ENCODE measurements at regions not wholly inside any gene's neighbourhood (a gene's known extent, or its start where the extent isn't known, plus 50 kb on each side); places are given as distances from the start of the nearest gene placed in this dataset.
"Not testable (repeated sequence)": the region's sequence is repeated elsewhere in the genome, so short reads cannot be mapped to it uniquely, and the experiment has no call there.

DNA sequence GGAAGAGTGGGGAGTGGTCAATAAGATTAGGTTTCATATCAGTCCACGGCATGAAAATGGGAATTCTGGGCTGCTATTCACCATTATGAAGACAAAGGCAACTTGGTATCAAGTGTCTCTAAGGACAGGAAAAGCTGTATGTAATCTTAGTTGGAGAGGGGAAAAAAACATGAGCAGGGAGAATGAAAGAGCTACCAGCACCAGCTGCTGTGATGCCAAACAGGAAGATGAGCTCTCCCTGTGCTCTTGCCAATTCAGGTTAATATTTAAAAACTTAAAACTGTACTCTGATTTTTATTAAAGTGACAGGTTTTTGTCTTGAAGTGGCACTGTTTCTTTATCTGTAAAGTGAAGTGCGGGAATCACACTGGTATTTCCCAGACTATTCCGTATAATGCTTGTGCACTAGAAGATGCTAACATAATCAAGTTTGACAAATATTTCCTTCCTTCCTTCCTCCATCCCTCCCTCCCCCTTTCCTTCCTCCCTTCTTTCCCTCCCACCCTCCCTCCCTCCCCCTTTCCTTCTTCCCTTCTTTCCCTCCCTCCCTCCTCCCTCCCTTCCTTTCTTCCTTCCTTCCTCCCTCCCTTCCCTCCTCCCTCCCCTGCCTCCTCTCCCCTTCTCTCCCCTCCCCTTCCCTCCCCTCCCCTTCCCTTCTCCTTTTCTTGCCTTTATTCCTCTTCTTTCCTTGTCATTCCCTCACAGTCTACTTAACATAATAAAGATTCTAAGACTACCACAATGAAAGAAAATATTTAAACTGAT lies 1383.0 kb upstream of the C9orf72 start:
- peak; percentile 75 for DNase-seq

DNA sequence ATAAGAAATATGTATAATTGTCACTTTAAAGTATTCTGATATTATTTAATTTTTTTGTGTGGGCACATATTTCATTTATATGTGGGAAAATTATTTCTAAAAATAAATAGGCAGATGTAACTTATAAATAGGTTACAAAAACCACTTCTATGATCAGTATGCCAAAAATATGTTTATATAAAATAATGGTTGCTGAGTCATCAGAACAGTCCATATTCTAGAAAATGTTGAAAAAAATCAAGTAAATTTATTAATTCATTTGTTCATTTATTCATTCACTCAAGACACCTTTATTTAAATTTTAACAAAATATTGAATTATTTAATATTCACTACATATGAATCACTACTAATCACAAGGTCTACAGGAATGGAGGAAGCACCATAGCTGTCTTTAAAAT lies 1387.3 kb upstream of the C9orf72 start:
- DNase-seq = no peak

GRCh38 chr9:28961623-28962022 lies 1388.3 kb upstream of the C9orf72 start:
- DNase-seq = no peak

DNA sequence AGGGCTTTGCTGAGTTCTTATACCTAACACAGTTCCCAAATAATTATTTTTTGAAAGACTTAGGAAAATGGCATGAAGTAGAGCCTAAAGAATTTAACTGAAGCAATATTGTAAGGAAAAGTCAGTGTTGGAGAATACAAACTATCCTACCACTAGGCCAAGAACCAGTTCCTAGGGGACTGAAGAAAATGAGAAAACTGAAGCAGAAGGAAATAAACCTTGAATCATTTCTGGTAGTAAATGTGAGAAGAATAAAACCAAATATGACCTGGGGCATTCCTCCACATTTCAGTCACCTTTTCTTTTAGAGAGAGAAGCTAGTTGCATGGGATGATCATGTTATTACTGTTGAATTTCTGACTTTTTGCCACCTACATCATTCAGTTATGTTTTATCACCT lies 1393.9 kb upstream of the C9orf72 start:
- no peak for DNase-seq

DNA sequence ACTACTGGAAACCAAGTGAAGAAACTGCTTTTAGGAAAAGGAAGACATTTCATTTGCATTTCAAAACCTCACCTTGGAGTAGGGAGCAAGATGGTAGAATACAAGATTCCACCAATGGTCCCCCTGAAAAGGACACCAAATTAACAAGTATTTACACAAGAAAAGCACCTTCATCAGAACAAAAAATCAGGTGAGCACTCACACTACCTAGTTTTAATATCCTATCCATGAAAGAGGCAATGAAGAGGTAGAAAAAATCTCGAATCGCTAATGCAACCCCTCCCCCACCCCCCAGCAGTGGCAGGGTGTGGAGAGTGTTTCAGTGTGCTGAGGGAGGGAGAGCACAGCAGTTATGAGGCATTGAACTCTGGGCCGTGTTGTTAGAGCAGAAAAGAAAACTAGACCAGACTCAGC lies 1397.0 kb upstream of the C9orf72 start:
- DNase-seq = no peak

- no peak for DNase-seq
These were observed 1398.6 kb upstream of the C9orf72 start for GRCh38 chr9:28971881-28972280.

DNA sequence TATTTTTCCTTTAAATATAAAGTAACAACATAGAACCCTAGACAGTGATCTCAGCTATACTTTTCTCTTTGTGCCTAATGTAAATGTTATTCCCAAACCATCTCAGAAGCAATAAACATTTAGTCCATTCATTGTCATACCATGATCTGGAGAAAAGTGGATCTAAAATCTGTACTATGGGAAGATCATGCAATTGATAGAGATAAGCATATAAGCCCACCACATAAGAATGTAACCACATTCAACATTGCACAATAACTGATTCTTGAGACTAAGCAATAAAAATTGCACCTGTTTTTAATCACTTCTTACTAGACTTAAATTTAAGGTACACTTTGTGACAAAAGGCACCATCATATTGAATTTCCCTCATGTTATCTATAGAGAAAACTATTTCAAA lies 1403.0 kb upstream of the C9orf72 start:
- DNase-seq = no peak

GRCh38 chr9:28976684-28977083 lies 1403.4 kb upstream of the C9orf72 start:
- DNase-seq = no peak

GRCh38 chr9:28981129-28981528 lies 1407.8 kb upstream of the C9orf72 start:
- no peak for DNase-seq

DNA sequence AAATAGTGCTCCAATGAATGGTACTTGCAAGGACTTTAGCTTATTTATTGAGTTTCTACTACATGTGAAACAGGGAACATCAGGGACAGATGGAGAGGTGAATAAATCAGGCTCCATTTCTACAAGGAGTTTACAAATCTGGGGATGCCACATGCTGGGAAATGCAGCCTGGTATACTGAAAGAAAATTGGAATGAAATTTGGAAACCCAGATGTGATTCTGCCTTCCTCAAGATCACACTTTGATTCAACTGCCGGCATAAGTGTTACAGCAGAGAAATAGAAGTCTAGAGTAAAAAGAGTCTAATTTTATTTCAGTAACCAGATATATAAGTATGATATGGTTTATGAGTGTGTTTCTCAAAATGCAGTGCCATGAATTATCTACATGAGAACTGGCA lies 1408.4 kb upstream of the C9orf72 start:
- no peak for DNase-seq

GRCh38 chr9:28984016-28984415 lies 1410.7 kb upstream of the C9orf72 start:
- no peak for DNase-seq

DNA sequence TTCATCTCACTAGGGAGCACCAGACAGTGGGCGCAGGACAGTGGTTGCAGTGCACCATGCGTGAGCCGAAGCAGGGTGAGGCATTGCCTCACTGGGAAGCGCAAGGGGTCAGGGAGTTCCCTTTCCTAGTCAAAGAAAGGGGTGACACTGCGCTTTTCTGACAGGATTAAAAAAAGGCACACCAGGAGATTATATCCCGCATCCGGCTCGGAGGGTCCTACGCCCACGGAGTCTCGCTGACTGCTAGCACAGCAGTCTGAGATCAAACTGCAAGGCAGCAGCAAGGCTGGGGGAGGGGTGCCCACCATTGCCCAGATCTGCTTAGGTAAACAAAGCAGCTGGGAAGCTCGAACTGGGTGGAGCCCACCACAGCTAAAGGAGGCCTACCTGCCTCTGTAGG lies 1416.7 kb upstream of the C9orf72 start:
- DNase-seq = not testable (repeated sequence)

DNA sequence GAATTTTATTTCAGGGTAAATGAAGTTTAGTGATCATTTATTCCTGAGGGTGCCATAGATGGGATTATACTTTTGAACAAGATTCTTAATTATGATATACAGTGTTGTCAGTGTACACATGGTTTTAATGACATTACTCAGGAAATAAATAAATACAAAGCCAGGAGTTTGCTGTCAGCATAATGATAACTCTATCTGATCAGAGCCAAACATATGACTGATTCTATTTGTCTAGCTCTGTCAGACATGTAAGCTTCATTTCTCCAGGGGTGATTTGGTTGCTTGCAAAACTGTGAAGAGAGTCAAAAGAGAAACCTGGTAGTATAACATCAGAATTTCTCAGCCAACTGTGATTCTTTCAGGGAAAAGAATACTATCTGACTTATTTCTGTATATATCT lies 1425.8 kb upstream of the C9orf72 start:
- no peak for DNase-seq

DNA sequence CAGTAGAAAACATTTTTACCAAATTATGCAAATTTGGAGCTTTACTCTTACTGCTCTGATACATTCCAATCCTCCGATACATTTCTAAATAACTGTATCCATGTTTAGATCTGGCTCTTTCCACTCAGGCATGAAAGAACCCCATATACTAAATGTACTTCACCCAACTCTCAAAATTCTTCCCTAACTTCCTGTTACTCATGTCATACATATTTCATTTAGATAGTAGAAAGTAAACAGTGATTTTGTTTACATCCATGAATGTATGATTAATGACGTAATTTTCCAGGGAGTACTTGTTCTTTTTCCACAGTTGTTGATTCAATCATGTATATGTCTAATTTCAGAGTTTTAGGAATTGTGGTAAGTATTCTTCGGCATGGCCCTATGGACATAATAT lies 1426.5 kb upstream of the C9orf72 start:
- no peak for DNase-seq

GRCh38 chr9:29001006-29001405 lies 1427.7 kb upstream of the C9orf72 start:
- no peak for DNase-seq

GRCh38 chr9:29004988-29005387 lies 1431.7 kb upstream of the C9orf72 start:
- DNase-seq = no peak

DNA sequence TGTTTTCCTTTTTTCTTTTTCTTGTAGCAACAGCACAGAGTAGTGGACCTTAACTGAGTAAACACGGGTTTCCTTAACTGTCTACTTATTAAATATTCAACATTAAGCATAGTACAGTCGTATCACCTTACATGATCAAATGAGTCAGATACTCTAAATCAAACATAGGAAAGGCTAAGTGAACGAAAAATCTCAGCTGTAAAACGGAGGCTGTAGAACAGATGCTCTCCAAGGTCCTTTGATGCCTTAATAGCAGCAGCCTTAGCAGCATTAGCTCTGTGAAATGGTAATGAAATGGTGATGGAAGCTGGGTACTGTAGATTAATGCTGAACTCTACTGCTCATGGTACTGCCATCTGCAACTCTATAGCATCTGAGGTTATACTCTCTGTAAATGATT lies 1433.3 kb upstream of the C9orf72 start:
- no peak for DNase-seq

DNA sequence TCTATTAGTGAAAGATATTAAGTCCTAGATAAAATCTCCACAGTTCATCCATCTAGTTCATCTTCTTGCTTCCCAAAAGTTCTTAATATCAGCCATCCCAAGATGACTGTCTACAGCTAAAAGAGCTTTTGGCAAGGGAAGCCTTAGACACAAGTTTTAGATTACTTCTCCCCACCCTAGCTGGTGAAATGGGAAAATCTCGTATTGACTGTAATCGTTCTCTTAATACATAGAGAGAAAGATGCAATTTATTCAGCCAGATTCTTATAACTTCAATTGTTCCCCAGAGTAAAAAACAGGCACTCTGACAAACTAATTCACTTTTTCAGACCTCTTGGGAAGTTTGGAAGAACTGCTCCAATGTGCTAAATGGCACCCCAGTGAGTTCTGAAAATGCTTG lies 1439.6 kb upstream of the C9orf72 start:
- DNase-seq = no peak

DNA sequence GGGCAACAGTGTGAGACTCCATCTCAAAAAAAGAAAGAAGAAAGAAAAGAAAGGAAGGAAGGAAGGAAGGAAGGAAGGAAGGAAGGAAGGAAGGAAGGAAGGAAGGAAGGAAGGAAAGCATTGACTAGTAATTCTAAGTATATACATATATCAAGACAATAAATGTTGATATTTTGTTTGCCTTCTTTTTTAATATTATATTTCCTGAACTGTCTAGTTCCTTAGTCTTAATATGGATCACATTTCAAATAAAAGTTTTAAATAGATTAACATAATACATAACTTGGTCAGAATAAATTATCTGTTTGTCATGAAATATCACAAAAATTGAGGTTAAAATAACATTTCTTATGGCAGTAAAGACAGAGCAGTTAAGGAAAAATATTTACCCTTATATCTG lies 1448.4 kb upstream of the C9orf72 start:
- DNase-seq = no peak

DNA sequence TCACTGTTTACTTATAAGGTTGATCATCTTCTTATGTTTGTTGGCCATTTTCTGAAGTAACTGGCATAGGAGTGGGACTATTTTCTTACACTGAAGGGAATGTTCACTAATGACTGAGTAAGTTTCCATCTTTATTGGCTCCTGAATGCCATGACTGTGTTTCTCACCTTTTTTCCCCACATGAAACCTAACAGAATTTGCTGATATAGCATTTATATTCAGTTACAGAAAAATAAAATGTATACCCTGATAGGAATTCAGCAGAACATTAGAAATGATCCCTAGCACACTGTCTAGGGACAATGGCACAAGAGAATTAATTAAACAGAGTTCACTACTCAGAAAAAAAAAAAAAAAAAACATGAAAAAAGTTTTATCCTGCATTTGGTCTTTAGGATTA lies 1465.1 kb upstream of the C9orf72 start:
- no peak for DNase-seq

GRCh38 chr9:29039258-29039657 lies 1466.0 kb upstream of the C9orf72 start:
- no peak for DNase-seq

GRCh38 chr9:29043072-29043471 lies 1469.8 kb upstream of the C9orf72 start:
- no peak for DNase-seq

GRCh38 chr9:29044959-29045358 lies 1471.7 kb upstream of the C9orf72 start:
- no peak for DNase-seq

DNA sequence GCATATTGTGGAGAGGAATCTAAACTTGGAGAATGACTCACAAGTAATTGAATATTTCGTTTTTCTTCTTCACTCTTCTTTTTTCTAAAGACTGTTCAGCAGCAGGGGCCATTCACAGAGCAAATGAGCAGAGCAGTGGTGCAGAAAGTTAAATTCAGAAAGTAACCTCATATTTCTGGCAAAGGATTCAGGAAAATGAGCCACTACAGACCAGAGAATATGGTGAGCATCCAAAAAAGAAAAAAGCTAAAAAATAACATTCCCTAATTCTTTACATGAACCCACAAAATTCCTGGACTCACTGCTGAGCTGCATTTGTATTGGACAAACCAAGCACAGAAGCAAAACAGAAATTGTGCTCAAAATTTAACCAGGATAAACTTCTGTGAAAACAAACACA lies 1486.8 kb upstream of the C9orf72 start:
- DNase-seq = no peak

GRCh38 chr9:29062446-29062845 lies 1489.2 kb upstream of the C9orf72 start:
- no peak for DNase-seq

Measured in NCI-H1105 (cell line).